K562 (cell line): ENCODE measurements at regions not wholly inside any gene's neighbourhood (a gene's known extent, or its start where the extent isn't known, plus 50 kb on each side); places are given as distances from the start of the nearest gene placed in this dataset.
A peak's percentile ranks its signal among the peaks of the same experiment; 100 is the strongest.

Source experiments
- CREB5 ChIP-seq: fragments of 250-450 bp; sonication (Bioruptor Pico); IDR thresholded peaks from 2 replicates; pipeline ENCODE4 v1.5.0; 2020; ENCODE audit warnings: mild to moderate bottlenecking
- DPF2 ChIP-seq: fragments of 450-650 bp; IDR thresholded peaks from 2 replicates; pipeline ENCODE4 v1.6.1; 2016
- EP300 ChIP-seq: IDR thresholded peaks from 2 replicates; pipeline ENCODE4 v1.6.1; 2012; ENCODE audit warnings: low read length, improper control_type of control experiment
- FOXO4 ChIP-seq: fragments of 450-650 bp; formaldehyde crosslinking; IDR thresholded peaks from 2 replicates; pipeline ENCODE4 v1.4.0; 2020; ENCODE audit warnings: mild to moderate bottlenecking, moderate library complexity
- HMGN3 ChIP-seq: IDR thresholded peaks from 2 replicates; pipeline ENCODE4 v1.6.1; 2011; ENCODE audit warnings: borderline replicate concordance, low read depth, mild to moderate bottlenecking, mixed read lengths, low read length; ENCODE audit not compliant: insufficient read length; ENCODE audit errors: extremely low read depth
- MEF2D ChIP-seq: conservative IDR thresholded peaks from 2 replicates; pipeline ENCODE4 v1.6.1; 2016; ENCODE audit warnings: low read depth, missing genetic modification characterization, missing compliant biosample characterization
- MLX ChIP-seq, 2 experiments: fragments of 450-650 bp in 1 of 2; sonication (generic) in 1 of 2; formaldehyde crosslinking; conservative IDR thresholded peaks; 2 replicates each; pipeline versions ENCODE4 v1.4.0 to v1.8.1; 2020 to 2022; ENCODE audit warnings: mild to moderate bottlenecking in 1 of 2, missing genetic modification reagents in 1 of 2
- POLR2H ChIP-seq: IDR thresholded peaks from 2 replicates; pipeline ENCODE4 v1.6.1; 2016; ENCODE audit warnings: missing genetic modification characterization, low read depth, mild to moderate bottlenecking, control low read depth, missing compliant biosample characterization, moderate library complexity
- PPARD ChIP-seq: fragments of 250-450 bp; sonication (Bioruptor Pico); IDR thresholded peaks from 2 replicates; pipeline ENCODE4 v1.8.0; 2022; ENCODE audit warnings: inconsistent platforms, mild to moderate bottlenecking, moderate library complexity
- RAD21 ChIP-seq, 2 experiments: fragments of 250-450 bp in 1 of 2; fragments of 450-650 bp in 1 of 2; sonication (Bioruptor Pico) in 1 of 2; formaldehyde crosslinking in 1 of 2; IDR thresholded peaks in 1 of 2; conservative IDR thresholded peaks in 1 of 2; 2 replicates each; pipeline versions ENCODE4 v1.4.0 to v1.8.0; 2020 to 2022; ENCODE audit warnings: mild to moderate bottlenecking in 2 of 2, moderate library complexity in 1 of 2
- RUNX1 ChIP-seq: sonication (generic); IDR thresholded peaks from 2 replicates; pipeline ENCODE4 v1.6.1; 2016; ENCODE audit warnings: antibody characterized with exemption, low read depth
- SAFB ChIP-seq: fragments of 200-400 bp; formaldehyde crosslinking; IDR thresholded peaks from 2 replicates; pipeline ENCODE4 v1.6.1; 2017; ENCODE audit warnings: low read depth, low read length, borderline replicate concordance
- SOX6 ChIP-seq: fragments of 450-650 bp; IDR thresholded peaks from 2 replicates; pipeline ENCODE4 v1.6.1; 2014; ENCODE audit warnings: mild to moderate bottlenecking
- SRSF3 ChIP-seq: fragments of 200-400 bp; formaldehyde crosslinking; IDR thresholded peaks from 2 replicates; pipeline ENCODE4 v1.6.1; 2016; ENCODE audit warnings: mild to moderate bottlenecking, low read length, moderate library complexity; ENCODE audit not compliant: insufficient read depth
- XRCC4 ChIP-seq: IDR thresholded peaks from one replicate; pipeline ENCODE4 v1.6.1; 2011; ENCODE audit not compliant: insufficient read depth, insufficient read length; ENCODE audit errors: extremely low read depth
- ZNF449 ChIP-seq: fragments of 250-450 bp; sonication (Bioruptor Pico); IDR thresholded peaks from 2 replicates; pipeline ENCODE4 v1.8.0; 2022; ENCODE audit warnings: moderate library complexity, mild to moderate bottlenecking, inconsistent platforms
- ZNF644 ChIP-seq: fragments of 200-800 bp; sonication (Bioruptor generic); IDR thresholded peaks from 2 replicates; pipeline ENCODE4 v1.6.1; 2016; ENCODE audit warnings: low read depth, missing genetic modification characterization, missing compliant biosample characterization
- TF ChIP-seq, protein P1 (sequence below): IDR thresholded peaks from 2 replicates; pipeline ENCODE4 v1.6.1; 2011; ENCODE audit warnings: borderline replicate concordance, low read depth, mild to moderate bottlenecking, moderate library complexity, low read length; ENCODE audit not compliant: insufficient read depth, poor library complexity, severe bottlenecking

- TF ChIP-seq POLR2H (tag) (no peak), RAD21 (CRISPR knock-in tag; conservative IDR thresholded peaks at IDR 0.05 in 1 of 2, IDR thresholded peaks at IDR 0.05 in 1 of 2) (0 out of 4 replicates have a peak, but pooled peaks of 1 of the 2 experiments have one; percentile 2), RUNX1 (no peak), CREB5 (CRISPR knock-in tag) (no peak), ZNF644 (no peak), SAFB (no peak), DPF2 (peak; percentile 68; the same call in 1 of the 2 replicates), XRCC4 (no peak), FOXO4 (CRISPR knock-in tag) (no peak), MLX (CRISPR knock-in tag; conservative IDR thresholded peaks at IDR 0.05) (no peak), HMGN3 (no peak), PPARD (CRISPR knock-in tag) (no peak), EP300 (peak; percentile 69; the same call in 1 of the 2 replicates), MEF2D (tag) (0 out of 2 replicates have a peak, but pooled peaks have one; percentile 30), SRSF3 (no peak), ZNF449 (CRISPR knock-in tag) (no peak), SOX6 (no peak)
- TF ChIP-seq, protein P1, sequence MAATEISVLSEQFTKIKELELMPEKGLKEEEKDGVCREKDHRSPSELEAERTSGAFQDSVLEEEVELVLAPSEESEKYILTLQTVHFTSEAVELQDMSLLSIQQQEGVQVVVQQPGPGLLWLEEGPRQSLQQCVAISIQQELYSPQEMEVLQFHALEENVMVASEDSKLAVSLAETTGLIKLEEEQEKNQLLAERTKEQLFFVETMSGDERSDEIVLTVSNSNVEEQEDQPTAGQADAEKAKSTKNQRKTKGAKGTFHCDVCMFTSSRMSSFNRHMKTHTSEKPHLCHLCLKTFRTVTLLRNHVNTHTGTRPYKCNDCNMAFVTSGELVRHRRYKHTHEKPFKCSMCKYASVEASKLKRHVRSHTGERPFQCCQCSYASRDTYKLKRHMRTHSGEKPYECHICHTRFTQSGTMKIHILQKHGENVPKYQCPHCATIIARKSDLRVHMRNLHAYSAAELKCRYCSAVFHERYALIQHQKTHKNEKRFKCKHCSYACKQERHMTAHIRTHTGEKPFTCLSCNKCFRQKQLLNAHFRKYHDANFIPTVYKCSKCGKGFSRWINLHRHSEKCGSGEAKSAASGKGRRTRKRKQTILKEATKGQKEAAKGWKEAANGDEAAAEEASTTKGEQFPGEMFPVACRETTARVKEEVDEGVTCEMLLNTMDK: no peak
Observed at GRCh38 chr12:93089805-93090569, 160.9 kb upstream of the EEA1 start (continued).
